ENCODE measurements at regions not wholly inside any gene's neighbourhood (a gene's known extent, or its start where the extent isn't known, plus 50 kb on each side); places are given as distances from the start of the nearest gene placed in this dataset.
"Not testable (repeated sequence)": the region's sequence is repeated elsewhere in the genome, so short reads cannot be mapped to it uniquely, and the experiment has no call there.

DNA sequence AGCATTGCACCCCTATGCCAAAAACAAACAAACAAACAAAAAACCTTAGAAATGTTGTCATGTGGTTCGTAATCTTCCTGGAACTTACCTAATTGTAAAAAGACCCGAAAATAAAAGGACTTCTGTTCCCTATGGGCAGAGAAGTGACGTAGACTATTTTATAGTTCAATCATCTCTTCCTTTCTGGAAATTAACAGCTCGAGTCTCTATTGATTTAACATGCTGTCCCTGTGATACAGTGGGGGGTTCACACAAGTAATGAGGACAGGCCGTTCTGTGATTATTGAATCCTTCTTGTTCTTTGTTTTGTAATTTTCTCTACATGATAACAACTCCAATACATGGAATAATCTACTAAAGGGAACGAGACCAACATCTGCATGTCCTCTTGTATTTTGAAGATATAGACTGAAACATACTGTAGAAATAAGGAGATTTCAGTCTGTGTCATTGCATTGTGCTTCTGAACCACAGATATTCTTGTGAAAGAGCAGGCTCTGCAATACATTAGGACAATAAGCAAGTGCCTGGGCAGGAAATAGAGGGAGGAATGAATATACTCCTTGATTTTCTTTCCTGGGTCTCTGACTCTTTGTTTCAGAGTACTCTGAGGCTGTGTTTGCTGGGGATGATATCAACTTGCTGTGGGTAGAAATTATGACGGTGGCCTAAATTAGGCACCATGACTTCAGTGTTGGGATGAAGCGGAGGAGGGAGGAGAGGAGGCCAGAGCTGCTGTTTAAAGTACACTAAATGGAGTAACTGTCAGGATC lies 65.7 kb upstream of the PPM1B start:
- no peak overlapping the region for H3K4me3 ChIP-seq
- no peak overlapping the region for H3K27ac ChIP-seq
- no peaks in the 10 kb centered on the region for H3K36me3 ChIP-seq (replicated peaks in 1 of 2; ENCODE audit: insufficient read depth in 1 of 2, low read depth in 2 of 2)
- no peaks in the 10 kb centered on the region for H3K27me3 ChIP-seq
- TF ChIP-seq CTCF (IDR thresholded peaks at IDR 0.05) (no peak), POLR2A (IDR thresholded peaks at IDR 0.05) (no peak)
- 66 to 69% methylated on average over 8 of the region's 8 CpGs for WGBS, 2 donors
- H3K9me3 ChIP-seq, result no peaks in the 10 kb centered on the region
- intact Hi-C loops (cut with DNase I), result no loop called here
- no peak for DNase-seq
- H3K4me1 ChIP-seq, result no peaks in the 10 kb centered on the region
- no peak for ATAC-seq

DNA sequence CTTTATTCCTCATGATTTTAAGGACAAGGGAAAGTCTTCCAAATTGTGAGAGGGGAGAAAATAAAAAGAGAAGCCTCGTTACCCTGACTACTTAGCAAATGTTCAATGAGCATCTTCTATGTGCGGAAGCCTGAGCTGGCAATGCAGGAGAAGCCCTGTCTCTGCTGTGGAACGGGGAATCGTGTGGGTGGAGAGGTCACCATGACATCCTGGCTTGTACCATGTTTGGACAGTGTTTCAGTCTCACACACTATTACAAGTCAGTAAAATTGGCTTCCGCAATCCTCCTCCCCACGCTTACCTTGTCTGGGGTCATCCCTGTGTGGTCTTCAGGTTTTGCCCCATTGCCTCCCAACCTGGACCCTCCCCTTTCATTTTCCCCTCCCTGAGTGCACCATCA lies 65.0 kb upstream of the PPM1B start:
- Histone ChIP-seq H3K4me1 (no peaks in the 10 kb centered on the region), H3K9me3 (no peaks in the 10 kb centered on the region), H3K36me3 (replicated peaks in 1 of 2; ENCODE audit: insufficient read depth in 1 of 2, low read depth in 2 of 2) (no peaks in the 10 kb centered on the region), H3K27ac (no peak overlapping the region), H3K27me3 (no peaks in the 10 kb centered on the region), H3K4me3 (no peak overlapping the region)
- 86 to 91% methylated on average over 6 of the region's 6 CpGs for WGBS, 2 donors
- no peak for TF ChIP-seq CTCF (IDR thresholded peaks at IDR 0.05)
- TF ChIP-seq POLR2A (IDR thresholded peaks at IDR 0.05), result no peak
- DNase-seq (no peak), ATAC-seq (no peak)
- intact Hi-C loops (cut with DNase I), result no loop called here

GRCh38 chr2:44104855-44105271 lies 63.8 kb upstream of the PPM1B start:
- H3K4me3 ChIP-seq, result no peak overlapping the region
- H3K9me3 ChIP-seq, result no peaks in the 10 kb centered on the region
- no peaks in the 10 kb centered on the region for H3K36me3 ChIP-seq (replicated peaks in 1 of 2; ENCODE audit: insufficient read depth in 1 of 2, low read depth in 2 of 2)
- H3K27me3 ChIP-seq, result no peaks in the 10 kb centered on the region
- no peak for TF ChIP-seq POLR2A (IDR thresholded peaks at IDR 0.05)
- no peak for TF ChIP-seq CTCF (IDR thresholded peaks at IDR 0.05)
- DNase-seq (no peak), ATAC-seq (no peak)
- WGBS, 2 donors, result 93 to 100% methylated on average over 1 of the region's 1 CpG
- intact Hi-C loops (cut with DNase I), result no loop called here
- no peaks in the 10 kb centered on the region for H3K4me1 ChIP-seq
- H3K27ac ChIP-seq, result no peak overlapping the region

DNA sequence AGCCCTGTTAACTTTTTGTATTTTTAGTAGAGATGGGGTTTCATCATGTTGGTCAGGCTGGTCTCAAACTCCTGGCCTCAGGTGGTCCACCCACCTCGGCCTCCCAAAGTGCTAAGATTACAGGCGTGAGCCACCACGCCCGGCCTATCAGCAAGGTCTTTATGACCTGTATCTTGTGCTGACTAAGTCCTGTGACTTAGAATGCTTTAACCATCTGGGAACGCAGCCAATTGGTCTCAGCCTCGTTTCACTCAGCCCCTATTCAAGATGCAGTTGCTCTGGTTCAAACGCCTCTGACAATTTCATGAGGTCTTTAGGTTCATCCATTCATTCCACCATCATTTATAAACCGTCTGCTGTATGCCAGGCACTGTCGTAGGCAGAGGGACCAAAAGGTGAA lies 62.2 kb upstream of the PPM1B start:
- 83 to 87% methylated on average over 9 of the region's 9 CpGs for WGBS, 2 donors
- H3K27me3 ChIP-seq; H3K4me1 ChIP-seq; DNase-seq; H3K27ac ChIP-seq; H3K9me3 ChIP-seq; intact Hi-C loops (cut with DNase I); ATAC-seq; H3K4me3 ChIP-seq; H3K36me3 ChIP-seq (replicated peaks in 1 of 2; ENCODE audit: insufficient read depth in 1 of 2, low read depth in 2 of 2): not testable (repeated sequence)

DNA sequence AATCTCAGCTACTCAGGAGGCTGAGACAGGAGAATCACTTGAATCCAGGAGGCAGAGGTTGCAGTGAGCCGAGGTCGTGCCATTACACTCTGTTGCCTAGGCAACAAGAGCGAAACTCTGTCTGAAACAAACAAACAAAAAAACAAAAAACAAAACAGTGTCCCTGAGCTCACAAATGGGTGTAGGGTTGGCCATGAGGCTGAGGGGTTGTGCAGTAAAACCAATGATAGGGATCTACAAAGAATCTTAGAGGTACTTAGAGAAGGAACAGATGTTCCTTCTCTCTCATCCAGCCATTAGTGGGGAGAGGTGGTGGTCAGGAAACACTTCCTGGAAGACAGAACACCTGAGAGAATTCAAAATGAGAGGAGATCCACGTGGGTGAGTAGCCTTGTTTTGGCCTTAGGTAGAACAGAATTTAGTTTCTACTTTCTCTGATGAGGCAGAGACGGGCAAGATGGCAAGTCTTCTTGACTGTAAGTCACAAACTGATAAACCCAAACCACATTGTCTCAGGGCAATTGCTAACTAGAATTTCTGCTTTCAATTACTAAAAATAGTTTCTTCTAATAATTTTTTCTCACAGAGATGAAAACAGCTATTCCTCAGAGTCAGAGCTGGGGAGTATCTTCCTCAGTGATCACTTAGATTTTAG lies 61.5 kb upstream of the PPM1B start:
- intact Hi-C loops (cut with DNase I), result no loop called here
- Histone ChIP-seq H3K36me3 (replicated peaks in 1 of 2; ENCODE audit: insufficient read depth in 1 of 2, low read depth in 2 of 2) (no peaks in the 10 kb centered on the region), H3K4me3 (no peak overlapping the region), H3K4me1 (no peaks in the 10 kb centered on the region), H3K9me3 (no peaks in the 10 kb centered on the region), H3K27me3 (no peaks in the 10 kb centered on the region), H3K27ac (no peak overlapping the region)
- TF ChIP-seq POLR2A (IDR thresholded peaks at IDR 0.05), result no peak
- no peak for TF ChIP-seq CTCF (IDR thresholded peaks at IDR 0.05)
- no peak for DNase-seq
- 74 to 80% methylated on average over 5 of the region's 5 CpGs for WGBS, 2 donors
- ATAC-seq, result no peak
